ENCODE measurements at regions not wholly inside any gene's neighbourhood (a gene's known extent, or its start where the extent isn't known, plus 50 kb on each side); places are given as distances from the start of the nearest gene placed in this dataset.
"Not testable (repeated sequence)": the region's sequence is repeated elsewhere in the genome, so short reads cannot be mapped to it uniquely, and the experiment has no call there.

- no peak for DNase-seq
Observed at GRCh38 chr12:75831402-75831801, 200.2 kb downstream of the PHLDA1 start.

- DNase-seq, result no peak
Observed at GRCh38 chr12:75827061-75827460, 204.5 kb downstream of the PHLDA1 start.

- DNase-seq, result no peak
Observed at GRCh38 chr12:75825686-75826085, 205.9 kb downstream of the PHLDA1 start.

- DNase-seq, result no peak
Observed at GRCh38 chr12:75823475-75823874, 208.1 kb downstream of the PHLDA1 start.

GRCh38 chr12:75822416-75822815 lies 209.2 kb downstream of the PHLDA1 start:
- DNase-seq, result no peak

GRCh38 chr12:75820848-75821578 lies 210.6 kb downstream of the PHLDA1 start:
- DNase-seq, result no peak

- DNase-seq, result no peak
Observed at GRCh38 chr12:75820071-75820470, 211.5 kb downstream of the PHLDA1 start.

GRCh38 chr12:75819512-75819911 lies 212.1 kb downstream of the PHLDA1 start:
- DNase-seq, result no peak

- DNase-seq, result no peak
Observed at GRCh38 chr12:75818863-75819262, 212.7 kb downstream of the PHLDA1 start.

- no peak for DNase-seq
Observed at GRCh38 chr12:75816897-75817296, 214.7 kb downstream of the PHLDA1 start.

- no peak for DNase-seq
Observed at GRCh38 chr12:75815756-75816155, 215.8 kb downstream of the PHLDA1 start.

GRCh38 chr12:75814851-75815754 lies 216.5 kb downstream of the PHLDA1 start:
- no peak for DNase-seq

GRCh38 chr12:75813072-75813471 lies 218.5 kb downstream of the PHLDA1 start:
- DNase-seq, result no peak

- no peak for DNase-seq
Observed at GRCh38 chr12:75812271-75813018, 219.1 kb downstream of the PHLDA1 start.

GRCh38 chr12:75809746-75810145 lies 221.8 kb downstream of the PHLDA1 start:
- no peak for DNase-seq

- no peak for DNase-seq
Observed at GRCh38 chr12:75807494-75807893, 224.1 kb downstream of the PHLDA1 start.

- DNase-seq, result no peak
Observed at GRCh38 chr12:75805905-75806304, 225.7 kb downstream of the PHLDA1 start.

- no peak for DNase-seq
Observed at GRCh38 chr12:75805320-75805719, 226.3 kb downstream of the PHLDA1 start.

GRCh38 chr12:75798136-75798926 lies 233.2 kb downstream of the PHLDA1 start:
- no peak for DNase-seq

- DNase-seq, result no peak
Observed at GRCh38 chr12:75795125-75795524, 236.5 kb downstream of the PHLDA1 start.

- no peak for DNase-seq
Observed at GRCh38 chr12:75792687-75793086, 238.9 kb downstream of the PHLDA1 start.

- DNase-seq, result no peak
Observed at GRCh38 chr12:75790219-75790618, 241.4 kb downstream of the PHLDA1 start.

- not testable (repeated sequence) for DNase-seq
Observed at GRCh38 chr12:75787146-75787545, 244.4 kb downstream of the PHLDA1 start.
